Activated CD4-positive, CD25-positive, alpha-beta regulatory T cell treated with anti-CD3 and anti-CD28 coated beads, Interleukin-2, amount 50 U/mL, for 24 hours (primary cell): ENCODE measurements at regions not wholly inside any gene's neighbourhood (a gene's known extent, or its start where the extent isn't known, plus 50 kb on each side); places are given as distances from the start of the nearest gene placed in this dataset.

Source experiments
- ATAC-seq, 2 donors: fragments of 150-1000 bp; cut with Tn5 transposase; one replicate each; pipeline ENCODE4 v1.10.0; 2021; ENCODE audit warnings: mild to moderate bottlenecking in 1 of 2, moderate library complexity in 1 of 2

- ATAC-seq, result no peak
Measured at GRCh38 chr2:133952896-133953295, 301.0 kb upstream of the MGAT5 start.

- no peak for ATAC-seq
Measured at GRCh38 chr2:133953524-133953923, 300.3 kb upstream of the MGAT5 start.

GRCh38 chr2:133954636-133955035, 299.2 kb upstream of the MGAT5 start:
- ATAC-seq, result no peak

GRCh38 chr2:133955169-133955568, 298.7 kb upstream of the MGAT5 start:
- no peak for ATAC-seq

- ATAC-seq, result no peak
Measured at GRCh38 chr2:133956434-133956935, 297.4 kb upstream of the MGAT5 start.

- ATAC-seq, result no peak
Measured at GRCh38 chr2:133957724-133958480, 296.0 kb upstream of the MGAT5 start.

GRCh38 chr2:133959066-133959465, 294.8 kb upstream of the MGAT5 start:
- ATAC-seq, result no peak

GRCh38 chr2:133966720-133967304, 287.1 kb upstream of the MGAT5 start:
- no peak for ATAC-seq

GRCh38 chr2:133967326-133967725, 286.5 kb upstream of the MGAT5 start:
- no peak for ATAC-seq

GRCh38 chr2:133968446-133968845, 285.4 kb upstream of the MGAT5 start:
- ATAC-seq, result no peak

GRCh38 chr2:133970641-133971040, 283.2 kb upstream of the MGAT5 start:
- ATAC-seq, result no peak

GRCh38 chr2:133972297-133972696, 281.6 kb upstream of the MGAT5 start:
- ATAC-seq, result no peak

- no peak for ATAC-seq
Measured at GRCh38 chr2:133972786-133973185, 281.1 kb upstream of the MGAT5 start.

GRCh38 chr2:133974353-133974752, 279.5 kb upstream of the MGAT5 start:
- ATAC-seq, result no peak

- no peak for ATAC-seq
Measured at GRCh38 chr2:133975135-133975534, 278.7 kb upstream of the MGAT5 start.

- no peak for ATAC-seq
Measured at GRCh38 chr2:133975676-133976428, 278.0 kb upstream of the MGAT5 start.

GRCh38 chr2:133976659-133977058, 277.2 kb upstream of the MGAT5 start:
- ATAC-seq, result no peak

- no peak for ATAC-seq
Measured at GRCh38 chr2:133977405-133977804, 276.5 kb upstream of the MGAT5 start.

GRCh38 chr2:133982256-133982655, 271.6 kb upstream of the MGAT5 start:
- ATAC-seq, result no peak

GRCh38 chr2:133985563-133985962, 268.3 kb upstream of the MGAT5 start:
- no peak for ATAC-seq

GRCh38 chr2:133986081-133986837, 267.6 kb upstream of the MGAT5 start:
- no peak for ATAC-seq

- no peak for ATAC-seq
Measured at GRCh38 chr2:133986881-133987795, 266.7 kb upstream of the MGAT5 start.
